SK-N-SH treated with all-trans-retinoic acid at 6 μM for 48 hours (cell line): ENCODE measurements at regions not wholly inside any gene's neighbourhood (a gene's known extent, or its start where the extent isn't known, plus 50 kb on each side); places are given as distances from the start of the nearest gene placed in this dataset.

Experiments used
- ATAC-seq: fragments of 200-7000 bp; cut with Tn5 transposase; 3 replicates; pipeline ENCODE4 v1.9.1; 2020; ENCODE audit warnings: mild to moderate bottlenecking, moderate library complexity
- ARNTL ChIP-seq: fragments of 450-650 bp; formaldehyde crosslinking; IDR thresholded peaks from 2 replicates; pipeline ENCODE4 v1.5.0; 2020; ENCODE audit warnings: low read depth, mild to moderate bottlenecking, moderate library complexity, borderline replicate concordance
- BACH2 ChIP-seq: fragments of 250-450 bp; sonication (Bioruptor Pico); IDR thresholded peaks from 2 replicates; pipeline ENCODE4 v1.9.0; 2021; ENCODE audit warnings: mild to moderate bottlenecking, borderline replicate concordance
- CREB5 ChIP-seq: fragments of 250-450 bp; sonication (Bioruptor Pico); IDR thresholded peaks from 2 replicates; pipeline ENCODE4 v1.5.1; 2020; ENCODE audit warnings: low read depth, mild to moderate bottlenecking, moderate library complexity
- CSDC2 ChIP-seq: fragments of 250-450 bp; sonication (Bioruptor Pico); IDR thresholded peaks from 2 replicates; pipeline ENCODE4 v1.5.0; 2020; ENCODE audit warnings: mild to moderate bottlenecking, moderate library complexity
- CSRNP3 ChIP-seq: fragments of 250-450 bp; sonication (Bioruptor Pico); IDR thresholded peaks from 2 replicates; pipeline ENCODE4 v1.5.1; 2021; ENCODE audit warnings: mild to moderate bottlenecking, moderate library complexity
- ESRRG ChIP-seq: fragments of 250-450 bp; sonication (Bioruptor Pico); IDR thresholded peaks from 2 replicates; pipeline ENCODE4 v1.6.1; 2021; ENCODE audit warnings: mild to moderate bottlenecking
- GLIS3 ChIP-seq: fragments of 250-450 bp; sonication (Bioruptor Pico); IDR thresholded peaks from 2 replicates; pipeline ENCODE4 v1.5.0; 2020; ENCODE audit warnings: mild to moderate bottlenecking, moderate library complexity
- OSR1 ChIP-seq: fragments of 250-450 bp; sonication (Bioruptor Pico); IDR thresholded peaks from 2 replicates; pipeline ENCODE4 v1.8.0; 2022; ENCODE audit warnings: moderate library complexity, mild to moderate bottlenecking, inconsistent platforms
- PATZ1 ChIP-seq: fragments of 250-450 bp; sonication (Bioruptor Pico); IDR thresholded peaks from 2 replicates; pipeline ENCODE4 v1.8.0; 2020; ENCODE audit warnings: mild to moderate bottlenecking, moderate library complexity, borderline replicate concordance
- POU6F1 ChIP-seq: fragments of 250-450 bp; sonication (Bioruptor Pico); IDR thresholded peaks from 2 replicates; pipeline ENCODE4 v1.8.0; 2021; ENCODE audit warnings: low read depth, mild to moderate bottlenecking, moderate library complexity, borderline replicate concordance
- PPARA ChIP-seq: fragments of 250-450 bp; sonication (Bioruptor Pico); IDR thresholded peaks from 2 replicates; pipeline ENCODE4 v1.5.0; 2020; ENCODE audit warnings: mild to moderate bottlenecking, borderline replicate concordance
- RARB ChIP-seq: fragments of 250-450 bp; sonication (Bioruptor Pico); IDR thresholded peaks from 2 replicates; pipeline ENCODE4 v1.8.0; 2021; ENCODE audit warnings: mild to moderate bottlenecking, moderate library complexity
- TOX ChIP-seq: fragments of 250-450 bp; sonication (Bioruptor Pico); IDR thresholded peaks from 2 replicates; pipeline ENCODE4 v1.8.0; 2021; ENCODE audit warnings: mild to moderate bottlenecking, moderate library complexity, borderline replicate concordance
- TSHZ2 ChIP-seq: fragments of 250-450 bp; sonication (Bioruptor Pico); IDR thresholded peaks from 2 replicates; pipeline ENCODE4 v1.5.0; 2020; ENCODE audit warnings: mild to moderate bottlenecking, moderate library complexity
- ZFP3 ChIP-seq: fragments of 250-450 bp; sonication (Bioruptor Pico); IDR thresholded peaks from 2 replicates; pipeline ENCODE4 v1.5.0; 2020; ENCODE audit warnings: mild to moderate bottlenecking, moderate library complexity
- ZFP30 ChIP-seq: fragments of 450-650 bp; formaldehyde crosslinking; IDR thresholded peaks from 2 replicates; pipeline ENCODE4 v1.5.0; 2022; ENCODE audit warnings: mild to moderate bottlenecking, moderate library complexity
- ZNF70 ChIP-seq: fragments of 450-650 bp; formaldehyde crosslinking; IDR thresholded peaks from 2 replicates; pipeline ENCODE4 v1.5.0; 2020; ENCODE audit warnings: mild to moderate bottlenecking, moderate library complexity
- ZNF8 ChIP-seq: fragments of 450-650 bp; formaldehyde crosslinking; IDR thresholded peaks from 2 replicates; pipeline ENCODE4 v1.5.0; 2020; ENCODE audit warnings: mild to moderate bottlenecking, moderate library complexity

- no peak for TF ChIP-seq OSR1
Measured at GRCh38 chr7:156318926-156319325, 321.6 kb upstream of the RNF32 start (continued).

- TF ChIP-seq PATZ1 (CRISPR knock-in tag) (no peak), BACH2 (CRISPR knock-in tag) (no peak), CSDC2 (CRISPR knock-in tag) (no peak), ZFP30 (no peak), RARB (CRISPR knock-in tag) (no peak), OSR1 (no peak), POU6F1 (CRISPR knock-in tag) (no peak), GLIS3 (no peak), ESRRG (CRISPR knock-in tag) (no peak), ZNF70 (no peak), CSRNP3 (CRISPR knock-in tag) (no peak), CREB5 (CRISPR knock-in tag) (no peak), TSHZ2 (CRISPR knock-in tag) (no peak), ZFP3 (CRISPR knock-in tag) (no peak), ARNTL (CRISPR knock-in tag) (no peak)
- ATAC-seq = peak; percentile 86
Measured at GRCh38 chr7:156318426-156318825, 322.1 kb upstream of the RNF32 start.

- no peak for ATAC-seq
- TF ChIP-seq CSRNP3 (CRISPR knock-in tag) (no peak), OSR1 (no peak), POU6F1 (CRISPR knock-in tag) (no peak), TOX (CRISPR knock-in tag) (no peak), ARNTL (CRISPR knock-in tag) (no peak), PPARA (no peak), ZNF8 (CRISPR knock-in tag) (no peak)
Measured at GRCh38 chr7:156309016-156309620, 331.5 kb upstream of the RNF32 start.
